ENCODE measurements at regions not wholly inside any gene's neighbourhood (a gene's known extent, or its start where the extent isn't known, plus 50 kb on each side); places are given as distances from the start of the nearest gene placed in this dataset.

- TF ChIP-seq CTCF (IDR thresholded peaks at IDR 0.05), result no peak
- TF ChIP-seq POLR2A (IDR thresholded peaks at IDR 0.05), result no peak
Observed at GRCh38 chr22:19614536-19614863, 90.3 kb upstream of the CLDN5 start.
